Endothelial cell of umbilical vein (primary cell): ENCODE measurements at regions not wholly inside any gene's neighbourhood (a gene's known extent, or its start where the extent isn't known, plus 50 kb on each side); places are given as distances from the start of the nearest gene placed in this dataset.

Source experiments
- BruUV-seq: library from RNA; stranded (reverse); fragments of 400-500 nt; replicated peaks from 2 replicates; lab custom pipeline; 2021; lab: Mats Ljungman, UMichigan
- CTCF ChIA-PET: fragments of 300-600, 350-600 bp; sonication (Branson Sonifier 250); formaldehyde crosslinking; loops from one replicate; lab custom pipeline; 2021; ENCODE audit warnings: antibody characterized with exemption, inconsistent platforms; lab: Charles Lee
- POLR2A ChIA-PET: fragments of 300-600, 350-600 bp; sonication (Branson Sonifier 250); formaldehyde crosslinking; loops from one replicate; lab custom pipeline; 2021; ENCODE audit warnings: antibody characterized with exemption, inconsistent platforms; lab: Charles Lee
- DNase-seq: peaks from one replicate; pipeline ENCODE4 v3.0.0-alpha.2; 2011; ENCODE audit warnings: low read depth, low spot score
- FAIRE-seq: peaks from 2 replicates; lab custom pipeline; 2011; peaks lifted over from hg19 to GRCh38; lab: Jason Lieb, UNC
- H2AFZ ChIP-seq: 2 replicates; pipeline ENCODE4 v1.6.0; 2012; ENCODE audit warnings: low read depth, low read length, control low read depth, inconsistent platforms
- H3K27ac ChIP-seq: 2 replicates; pipeline ENCODE4 v1.5.1; 2011; ENCODE audit warnings: low read depth, mild to moderate bottlenecking, control low read depth, low read length, moderate library complexity; ENCODE audit not compliant: insufficient read depth
- H3K27me3 ChIP-seq, 2 experiments: 2 replicates each; pipeline versions ENCODE4 v1.6.0 to v1.6.1; 2011; ENCODE audit warnings: low read length in 2 of 2, mixed read lengths in 1 of 2; ENCODE audit not compliant: control insufficient read depth in 2 of 2, insufficient read depth in 2 of 2
- H3K36me3 ChIP-seq, 2 experiments: 2 replicates in 1 of 2; 3 replicates in 1 of 2; pipeline ENCODE4 v1.5.1; 2011; ENCODE audit warnings: low read length in 2 of 2, mild to moderate bottlenecking in 1 of 2, moderate library complexity in 1 of 2; ENCODE audit not compliant: control insufficient read depth in 2 of 2, insufficient read depth in 2 of 2; ENCODE audit errors: extremely low read depth in 1 of 2
- H3K4me1 ChIP-seq: 3 replicates; pipeline ENCODE4 v1.5.1; 2011; ENCODE audit warnings: mild to moderate bottlenecking, low read length; ENCODE audit not compliant: control insufficient read depth, insufficient read depth; ENCODE audit errors: extremely low read depth
- H3K4me2 ChIP-seq: 2 replicates; pipeline ENCODE4 v1.6.1; 2011; ENCODE audit warnings: low read length, control low read depth, mixed read lengths; ENCODE audit not compliant: insufficient read depth
- H3K4me3 ChIP-seq, 3 experiments: fragments of 200-600 bp in 1 of 3; sonication (generic), shearing (Covaris generic) in 1 of 3; replicated peaks in 1 of 3; 2 replicates each; pipeline ENCODE4 v1.5.1; 2011 to 2016; ENCODE audit warnings: control low read depth in 3 of 3, low read length in 3 of 3, mild to moderate bottlenecking in 2 of 3, inconsistent platforms in 1 of 3, low read depth in 1 of 3, moderate library complexity in 1 of 3; ENCODE audit not compliant: insufficient read depth in 1 of 3
- H3K79me2 ChIP-seq: 2 replicates; pipeline ENCODE4 v1.6.0; 2012; ENCODE audit warnings: low read length, inconsistent platforms; ENCODE audit not compliant: control insufficient read depth, insufficient read depth
- H3K9ac ChIP-seq: replicated peaks from 2 replicates; pipeline ENCODE3; 2011; ENCODE audit warnings: low read length, control low read depth; ENCODE audit not compliant: insufficient read depth; ENCODE audit errors: extremely low read depth
- H3K9me1 ChIP-seq: replicated peaks from 3 replicates; pipeline ENCODE4 v1.6.0; 2011; ENCODE audit warnings: mild to moderate bottlenecking, low read length; ENCODE audit not compliant: control insufficient read depth, insufficient read depth; ENCODE audit errors: extremely low read depth
- H3K9me3 ChIP-seq: replicated peaks from 2 replicates; pipeline ENCODE4 v1.5.1; 2012; ENCODE audit warnings: low read length, inconsistent platforms; ENCODE audit not compliant: control insufficient read depth, insufficient read depth
- H4K20me1 ChIP-seq: replicated peaks from 2 replicates; pipeline ENCODE3; 2011; ENCODE audit warnings: mild to moderate bottlenecking, low read length; ENCODE audit not compliant: control insufficient read depth, insufficient read depth; ENCODE audit errors: extremely low read depth
- CTCF ChIP-seq, 2 donors: IDR thresholded peaks; 1 replicate in 1 of 2; 2 replicates in 1 of 2; pipeline ENCODE4 v1.5.1; 2011; ENCODE audit warnings: low read length in 2 of 2, mild to moderate bottlenecking in 2 of 2, moderate library complexity in 2 of 2, control low read depth in 1 of 2, inconsistent platforms in 1 of 2, low read depth in 1 of 2; ENCODE audit not compliant: insufficient read depth in 1 of 2; ENCODE audit errors: extremely low read depth in 1 of 2
- EZH2 ChIP-seq: IDR thresholded peaks from 2 replicates; pipeline ENCODE4 v1.6.1; 2012; ENCODE audit warnings: borderline replicate concordance, low read depth, mild to moderate bottlenecking, moderate library complexity, low read length, inconsistent platforms; ENCODE audit not compliant: severe bottlenecking
- FOS ChIP-seq: IDR thresholded peaks from 2 replicates; pipeline ENCODE4 v1.6.1; 2011; ENCODE audit warnings: mild to moderate bottlenecking, low read length, moderate library complexity, borderline replicate concordance; ENCODE audit not compliant: insufficient read depth
- GATA2 ChIP-seq: IDR thresholded peaks from 2 replicates; pipeline ENCODE4 v1.7.0; 2011; ENCODE audit warnings: low read depth, mild to moderate bottlenecking, moderate library complexity, mixed read lengths, low read length; ENCODE audit not compliant: insufficient read length, insufficient read depth
- JUN ChIP-seq: IDR thresholded peaks from 2 replicates; pipeline ENCODE4 v1.6.1; 2011; ENCODE audit warnings: borderline replicate concordance, low read depth; ENCODE audit not compliant: insufficient read length, insufficient read depth
- MAX ChIP-seq: IDR thresholded peaks from 2 replicates; pipeline ENCODE4 v1.6.1; 2011; ENCODE audit not compliant: insufficient read depth, insufficient read length
- MYC ChIP-seq: IDR thresholded peaks from one replicate; pipeline ENCODE4 v1.6.1; 2011; ENCODE audit warnings: mild to moderate bottlenecking, low read depth, low read length
- POLR2A ChIP-seq: IDR thresholded peaks from 2 replicates; pipeline ENCODE4 v1.6.1; 2012; ENCODE audit warnings: low read depth, mild to moderate bottlenecking, control low read depth, low read length
- POLR2AphosphoS5 ChIP-seq: IDR thresholded peaks from 2 replicates; pipeline ENCODE4 v1.6.1; 2012; ENCODE audit warnings: low read depth, mild to moderate bottlenecking, control low read depth, low read length, moderate library complexity; ENCODE audit not compliant: insufficient read depth
- dilution Hi-C: fragments of 300-500 bp; cut with MboI; formaldehyde crosslinking; loops from one replicate; pipeline ENCODE4 v1.15.0; 2019; ENCODE audit warnings: low sequenced_read_pairs; ENCODE audit not compliant: extremely low pct_ligation_motif_present
- intact Hi-C: fragments of 100-400 bp; cut with micrococcal nuclease; formaldehyde crosslinking; loops from one replicate; pipeline ENCODE4 v1.10.0; 2022

DNA sequence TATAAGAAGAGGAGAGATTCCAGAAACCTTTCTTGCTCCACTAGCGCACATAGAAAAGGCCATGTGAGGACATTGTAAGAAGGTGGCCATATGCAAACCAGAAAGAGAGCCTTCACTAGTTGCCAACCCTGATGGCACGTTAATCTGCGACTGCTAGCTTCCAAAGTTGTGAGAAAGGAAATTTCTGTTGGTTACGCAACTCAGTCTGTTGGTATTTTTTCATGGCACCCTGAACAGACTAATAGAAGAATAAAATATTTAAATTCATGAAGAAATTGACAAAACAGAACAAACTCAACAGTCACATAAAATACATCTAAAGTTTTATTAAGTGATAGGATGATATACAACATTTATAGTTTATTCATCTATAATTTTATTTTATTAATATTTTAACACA is 625.9 kb upstream of the NRXN1 start:
- FAIRE-seq (no peak), DNase-seq (no peak)
- TF ChIP-seq FOS (no peak), EZH2 (no peak), JUN (no peak), POLR2AphosphoS5 (no peak), CTCF (IDR thresholded peaks at IDR 0.05; ENCODE audit: extremely low read depth in 1 of 2, insufficient read depth in 1 of 2, low read depth in 1 of 2, low read length in 2 of 2) (no peak), MYC (no peak), POLR2A (no peak), MAX (no peak), GATA2 (no peak)
- POLR2A ChIA-PET = no interaction called here
- CTCF ChIA-PET = no interaction called here
- Histone ChIP-seq H2AFZ (no peak overlapping the region), H3K4me1 (no peaks in the 10 kb centered on the region), H3K27ac (no peak overlapping the region), H3K9ac (no peak overlapping the region), H3K9me1 (no peaks in the 10 kb centered on the region), H4K20me1 (no peaks in the 10 kb centered on the region), H3K4me3 (no peak overlapping the region), H3K27me3 (no peaks in the 10 kb centered on the region), H3K4me2 (no peak overlapping the region), H3K9me3 (no peaks in the 10 kb centered on the region), H3K36me3 (no peaks in the 10 kb centered on the region), H3K79me2 (no peaks in the 10 kb centered on the region)
- BruUV-seq = no TSS peak
- intact Hi-C loops = no loop called here
- dilution Hi-C loops = no loop called here
